BLaER1 (cell line): ENCODE measurements at regions not wholly inside any gene's neighbourhood (a gene's known extent, or its start where the extent isn't known, plus 50 kb on each side); places are given as distances from the start of the nearest gene placed in this dataset.

ENCODE experiments used
- H3K27ac ChIP-seq: shearing (Covaris generic); formaldehyde crosslinking; 2 replicates; pipeline ENCODE4 v1.8.1; 2022
- H3K27me3 ChIP-seq: shearing (Covaris generic); formaldehyde crosslinking; 2 replicates; pipeline ENCODE4 v1.8.1; 2022
- H3K36me3 ChIP-seq: shearing (Covaris generic); formaldehyde crosslinking; 2 replicates; pipeline ENCODE4 v1.8.1; 2022
- H3K4me1 ChIP-seq: shearing (Covaris generic); formaldehyde crosslinking; 2 replicates; pipeline ENCODE4 v1.8.1; 2022
- H3K4me2 ChIP-seq: shearing (Covaris generic); formaldehyde crosslinking; 2 replicates; pipeline ENCODE4 v1.8.1; 2022
- H3K4me3 ChIP-seq: shearing (Covaris generic); formaldehyde crosslinking; 2 replicates; pipeline ENCODE4 v1.8.1; 2022
- H3K9ac ChIP-seq: shearing (Covaris generic); formaldehyde crosslinking; 2 replicates; pipeline ENCODE4 v1.8.1; 2022
- H3K9me3 ChIP-seq: shearing (Covaris generic); formaldehyde crosslinking; 2 replicates; pipeline ENCODE4 v1.8.1; 2022
- H4K20me1 ChIP-seq: shearing (Covaris generic); formaldehyde crosslinking; 2 replicates; pipeline ENCODE4 v1.8.1; 2022
- Cebpa-rat ChIP-seq: shearing (Covaris generic); IDR thresholded peaks from 2 replicates; pipeline ENCODE4 v1.8.1; 2022

DNA sequence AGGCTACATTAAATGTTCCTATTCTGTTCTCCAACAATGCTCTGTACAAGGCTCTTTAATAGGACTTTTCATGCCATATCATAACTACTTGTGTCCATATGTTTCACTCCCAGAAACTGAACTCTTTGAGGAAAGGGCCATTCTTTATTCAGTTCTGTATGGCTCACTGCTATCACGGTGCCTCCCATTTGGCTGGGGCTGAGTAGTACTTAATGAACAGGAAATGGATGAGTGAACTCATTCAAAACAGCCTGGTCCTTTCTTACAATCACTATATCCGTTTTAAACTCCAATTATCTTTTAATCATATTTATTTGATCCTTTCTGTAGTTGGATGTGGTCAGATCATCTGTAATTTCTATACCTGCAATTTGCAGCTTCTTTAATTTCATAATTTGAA lies 410.6 kb downstream of the TBC1D4 start:
- no peak overlapping the region for H3K4me3 ChIP-seq
- no peak overlapping the region for H3K27ac ChIP-seq
- H3K4me1 ChIP-seq = no peaks in the 10 kb centered on the region
- no peaks in the 10 kb centered on the region for H3K36me3 ChIP-seq
- no peaks in the 10 kb centered on the region for H3K27me3 ChIP-seq
- H3K4me2 ChIP-seq = no peak overlapping the region
- no peak for TF ChIP-seq Cebpa-rat
- H3K9ac ChIP-seq = no peak overlapping the region
- no peaks in the 10 kb centered on the region for H3K9me3 ChIP-seq
- H4K20me1 ChIP-seq = no peaks in the 10 kb centered on the region

DNA sequence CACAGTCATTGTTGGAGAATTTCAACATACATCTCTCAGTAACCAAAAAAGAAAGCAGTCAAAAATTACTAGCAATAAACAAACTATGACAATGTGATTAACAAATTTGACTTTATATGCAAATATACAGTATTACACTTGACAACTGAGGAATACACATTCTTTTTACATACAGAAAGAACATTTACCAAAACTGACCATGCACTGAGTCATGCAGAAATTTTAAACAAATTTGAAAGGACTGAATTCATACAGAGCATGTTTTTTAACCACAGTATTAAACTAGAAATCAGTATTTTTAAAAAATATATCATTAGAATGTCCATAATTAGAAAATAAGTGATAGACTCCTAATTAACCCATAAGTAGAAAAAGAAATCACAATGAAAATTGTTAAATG lies 420.1 kb downstream of the TBC1D4 start:
- H3K27me3 ChIP-seq = no peaks in the 10 kb centered on the region
- H3K36me3 ChIP-seq = no peaks in the 10 kb centered on the region
- no peaks in the 10 kb centered on the region for H4K20me1 ChIP-seq
- H3K9ac ChIP-seq = no peak overlapping the region
- no peaks in the 10 kb centered on the region for H3K4me1 ChIP-seq
- no peaks in the 10 kb centered on the region for H3K9me3 ChIP-seq
- H3K4me2 ChIP-seq = no peak overlapping the region
- no peak overlapping the region for H3K4me3 ChIP-seq
- H3K27ac ChIP-seq = no peak overlapping the region
- TF ChIP-seq Cebpa-rat = no peak

DNA sequence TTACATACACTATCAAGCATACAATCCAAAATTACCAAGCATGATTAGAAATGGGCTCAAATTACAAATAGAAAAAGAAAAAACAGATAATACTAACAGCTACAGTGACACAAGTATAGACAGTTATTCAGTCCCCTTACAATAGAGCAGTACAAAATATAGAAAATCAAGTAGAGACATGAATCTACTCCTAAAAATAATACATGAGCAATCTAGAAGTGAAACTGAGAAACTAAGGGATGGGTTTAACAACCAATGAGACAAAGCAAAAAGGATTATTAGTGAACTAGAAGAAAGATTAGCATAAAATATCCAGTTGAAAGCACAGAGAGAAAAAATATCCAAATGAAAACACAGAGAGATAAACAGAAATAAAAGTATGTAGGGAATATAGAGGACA lies 426.7 kb downstream of the TBC1D4 start:
- no peak overlapping the region for H3K4me3 ChIP-seq
- H3K4me2 ChIP-seq = no peak overlapping the region
- H3K27me3 ChIP-seq = no peaks in the 10 kb centered on the region

DNA sequence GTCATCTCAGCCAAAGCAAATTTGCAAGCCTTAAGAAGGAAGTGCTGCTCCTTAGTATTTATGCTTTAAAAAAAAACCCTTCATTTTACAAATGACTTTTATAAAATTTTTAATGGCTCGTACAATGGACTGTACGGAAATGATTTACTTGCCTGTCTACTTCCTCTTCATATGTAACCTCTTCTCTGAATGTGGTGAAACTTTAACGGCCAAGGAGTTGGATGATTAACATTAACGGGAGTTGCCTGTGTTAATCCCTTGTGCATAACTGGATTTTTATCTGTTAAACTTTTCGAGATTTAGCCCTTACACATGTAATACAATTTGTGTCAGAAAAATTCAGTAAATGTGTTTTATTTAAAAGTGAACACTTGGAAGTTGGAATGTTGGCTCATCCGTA lies 429.4 kb downstream of the TBC1D4 start:
- Histone ChIP-seq H3K4me3 (no peak overlapping the region), H3K36me3 (no peaks in the 10 kb centered on the region), H3K4me1 (no peaks in the 10 kb centered on the region), H3K9me3 (no peaks in the 10 kb centered on the region), H3K9ac (no peak overlapping the region), H3K4me2 (no peak overlapping the region), H3K27ac (no peak overlapping the region), H4K20me1 (no peaks in the 10 kb centered on the region), H3K27me3 (no peaks in the 10 kb centered on the region)
- no peak for TF ChIP-seq Cebpa-rat

More for the DNA sequence above, 426.7 kb downstream of the TBC1D4 start:
- Histone ChIP-seq H3K9ac (no peak overlapping the region), H3K27ac (no peak overlapping the region), H3K9me3 (no peaks in the 10 kb centered on the region), H3K36me3 (no peaks in the 10 kb centered on the region), H4K20me1 (no peaks in the 10 kb centered on the region), H3K4me1 (no peaks in the 10 kb centered on the region)
- no peak for TF ChIP-seq Cebpa-rat

DNA sequence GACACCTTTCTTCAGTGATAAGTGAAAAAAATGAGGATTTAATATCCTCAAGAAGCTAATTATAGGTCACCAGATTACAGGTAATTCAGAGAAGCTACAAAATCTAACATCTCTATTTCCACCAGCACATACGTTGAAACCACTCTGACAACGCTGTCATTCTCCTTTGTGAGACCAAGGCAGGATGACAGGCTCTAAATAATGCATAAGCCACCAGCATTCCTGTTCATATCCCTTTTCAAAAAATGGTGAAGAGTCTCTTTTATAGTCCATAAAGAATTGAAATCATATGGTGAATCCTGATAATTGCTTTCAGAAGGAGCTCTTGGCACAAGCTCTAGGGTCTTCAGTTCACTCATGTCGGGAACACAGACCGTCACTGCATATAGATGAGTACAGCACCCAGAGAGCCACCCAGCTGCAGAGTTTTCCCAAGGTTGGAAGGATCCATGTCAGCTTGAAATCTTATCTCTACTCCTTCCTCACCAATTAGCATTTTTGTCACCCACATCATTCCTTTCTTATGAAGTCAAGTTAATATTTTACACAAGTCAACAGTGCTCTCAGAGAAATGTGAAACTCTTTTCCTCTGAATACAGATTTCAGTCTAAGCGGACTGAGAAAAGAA lies 431.4 kb downstream of the TBC1D4 start:
- Histone ChIP-seq H3K4me3 (no peak overlapping the region), H3K4me1 (no peaks in the 10 kb centered on the region), H3K9ac (no peak overlapping the region), H3K27ac (no peak overlapping the region), H3K27me3 (no peaks in the 10 kb centered on the region), H3K4me2 (no peak overlapping the region), H3K9me3 (no peaks in the 10 kb centered on the region), H4K20me1 (no peaks in the 10 kb centered on the region), H3K36me3 (no peaks in the 10 kb centered on the region)
- TF ChIP-seq Cebpa-rat = no peak

DNA sequence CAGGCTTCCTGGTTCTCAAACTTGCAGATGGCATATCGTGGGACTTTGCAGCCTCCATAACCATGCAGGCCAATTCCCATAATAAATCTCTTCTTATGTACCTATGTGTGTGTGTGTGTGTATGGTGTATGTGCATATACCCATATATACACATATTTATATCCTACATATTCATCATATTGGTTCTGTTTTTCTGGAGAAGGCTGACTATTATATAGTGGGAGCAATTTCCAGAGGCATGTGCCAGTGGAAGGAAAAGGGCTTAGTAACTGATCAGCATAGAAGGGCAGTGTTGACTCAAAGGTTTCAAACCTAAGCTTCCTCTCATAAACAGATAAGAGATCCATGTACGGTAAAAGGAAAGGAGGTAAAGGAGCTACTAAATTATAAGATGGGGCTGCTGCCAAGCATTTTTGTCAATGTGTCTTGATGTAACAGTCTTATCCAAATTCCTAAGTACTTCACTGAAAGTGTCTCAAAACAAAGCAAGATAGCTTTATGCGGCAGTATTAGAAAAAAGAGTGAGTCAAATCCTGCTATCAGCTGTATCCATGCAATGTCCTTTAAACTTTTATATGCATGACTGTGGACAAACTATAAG lies 432.1 kb downstream of the TBC1D4 start:
- no peak for TF ChIP-seq Cebpa-rat
- Histone ChIP-seq H3K27ac (no peak overlapping the region), H3K9me3 (no peaks in the 10 kb centered on the region), H3K4me2 (no peak overlapping the region), H3K9ac (no peak overlapping the region), H4K20me1 (no peaks in the 10 kb centered on the region), H3K36me3 (no peaks in the 10 kb centered on the region), H3K27me3 (no peaks in the 10 kb centered on the region), H3K4me3 (no peak overlapping the region), H3K4me1 (no peaks in the 10 kb centered on the region)

DNA sequence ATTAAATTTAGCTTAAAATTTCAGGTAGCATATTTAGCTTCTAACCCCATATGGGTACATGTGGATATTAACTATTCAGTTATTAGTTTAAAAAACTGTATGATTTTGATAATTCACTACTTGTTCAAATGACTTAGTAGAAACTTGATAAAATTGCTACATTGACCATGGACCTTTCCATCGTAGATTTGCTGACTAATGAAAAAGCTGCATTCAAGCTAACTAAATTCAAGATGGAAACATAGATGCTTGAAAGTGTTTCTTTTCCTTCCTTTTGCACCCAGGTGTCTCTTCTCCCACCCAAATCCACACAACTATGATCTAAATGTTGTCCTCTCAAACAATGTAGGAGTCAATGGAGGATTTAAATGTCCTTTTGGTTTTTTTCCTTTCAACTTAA lies 439.2 kb downstream of the TBC1D4 start:
- Histone ChIP-seq H3K4me2 (no peak overlapping the region), H3K9me3 (no peaks in the 10 kb centered on the region), H3K36me3 (no peaks in the 10 kb centered on the region), H3K4me3 (no peak overlapping the region), H3K27me3 (no peaks in the 10 kb centered on the region), H3K9ac (no peak overlapping the region), H3K27ac (no peak overlapping the region), H3K4me1 (no peaks in the 10 kb centered on the region), H4K20me1 (no peaks in the 10 kb centered on the region)
- no peak for TF ChIP-seq Cebpa-rat

DNA sequence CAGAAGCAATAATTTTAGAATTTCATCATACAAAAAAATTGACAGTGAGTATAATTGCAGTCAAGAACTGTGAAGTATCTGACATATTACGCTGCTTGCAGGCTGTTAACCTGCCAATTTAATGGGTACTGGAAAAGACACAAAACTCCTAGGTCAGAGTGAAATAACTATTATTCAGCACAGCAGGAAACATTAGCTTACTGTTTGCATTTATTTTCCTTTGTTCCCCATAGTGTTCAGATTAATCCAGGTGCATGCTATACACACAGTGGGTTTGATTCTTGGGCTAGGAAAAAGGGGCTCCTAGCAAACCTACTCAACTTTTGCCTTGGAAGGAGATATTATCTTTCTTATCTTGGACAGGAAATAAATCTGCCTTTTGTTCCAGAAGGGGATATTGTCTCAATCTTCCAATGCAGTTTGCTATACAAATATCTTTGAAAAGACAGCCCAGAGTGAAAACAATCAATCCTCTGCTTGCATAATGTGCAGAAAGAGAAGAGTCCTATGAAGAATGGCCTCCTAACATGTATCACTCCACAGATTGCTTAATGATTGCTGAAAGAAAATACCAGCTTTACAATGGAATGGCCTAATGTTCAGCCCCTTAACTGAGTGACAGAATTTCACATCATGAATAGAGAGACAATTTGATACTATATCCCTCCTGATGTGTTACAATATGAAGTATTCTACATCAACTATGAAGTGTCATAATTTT lies 443.4 kb downstream of the TBC1D4 start:
- Histone ChIP-seq H3K4me2 (no peak overlapping the region), H3K9ac (no peak overlapping the region), H4K20me1 (no peaks in the 10 kb centered on the region), H3K27me3 (no peaks in the 10 kb centered on the region), H3K9me3 (peaks cover 30% of the 10 kb centered on the region), H3K27ac (no peak overlapping the region), H3K36me3 (no peaks in the 10 kb centered on the region), H3K4me3 (no peak overlapping the region), H3K4me1 (no peaks in the 10 kb centered on the region)
- no peak for TF ChIP-seq Cebpa-rat

DNA sequence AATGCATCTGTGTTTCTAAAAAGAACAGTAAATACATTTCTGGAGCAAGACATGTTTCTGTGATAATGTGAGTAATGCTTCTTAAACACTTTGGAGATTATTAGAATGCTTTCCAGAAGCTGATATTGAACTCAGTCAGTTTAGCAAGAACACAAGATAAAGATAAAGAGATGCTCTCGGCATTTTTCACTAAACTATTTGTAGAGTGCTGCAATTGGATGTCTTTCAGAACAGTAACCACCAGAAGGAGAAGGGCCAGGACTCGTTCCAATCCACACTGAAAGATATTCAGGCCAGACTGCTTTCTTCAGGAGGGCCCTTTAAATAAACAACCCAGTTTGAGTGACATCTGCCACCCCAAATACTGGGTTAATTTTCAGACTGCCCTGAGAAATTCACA lies 456.0 kb downstream of the TBC1D4 start:
- Histone ChIP-seq H3K4me1 (no peaks in the 10 kb centered on the region), H3K9ac (no peak overlapping the region), H3K36me3 (no peaks in the 10 kb centered on the region), H3K27ac (no peak overlapping the region), H3K9me3 (peaks cover 9% of the 10 kb centered on the region), H3K4me3 (no peak overlapping the region), H4K20me1 (no peaks in the 10 kb centered on the region), H3K27me3 (no peaks in the 10 kb centered on the region), H3K4me2 (no peak overlapping the region)
- TF ChIP-seq Cebpa-rat = no peak

DNA sequence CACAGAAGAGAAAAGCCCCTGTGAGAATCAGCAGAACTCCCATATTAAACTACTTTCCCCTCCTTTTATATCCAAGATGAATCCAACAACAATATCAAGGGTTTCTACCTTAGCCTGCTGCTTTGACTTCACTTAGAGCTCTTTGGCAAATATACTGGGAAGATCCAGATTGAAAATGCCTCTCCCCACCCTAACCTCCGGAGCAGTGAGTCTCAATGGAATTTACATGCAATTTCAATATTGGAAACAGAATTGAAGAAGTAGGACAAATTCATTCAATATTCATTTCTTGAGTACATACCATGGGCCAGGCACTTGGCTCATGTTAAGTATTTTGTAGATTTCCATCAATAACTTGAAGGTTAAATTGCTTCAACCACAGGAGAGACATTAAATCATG lies 457.4 kb downstream of the TBC1D4 start:
- no peaks in the 10 kb centered on the region for H4K20me1 ChIP-seq
- peaks cover 9% of the 10 kb centered on the region for H3K9me3 ChIP-seq
- H3K9ac ChIP-seq = no peak overlapping the region
- H3K36me3 ChIP-seq = no peaks in the 10 kb centered on the region
- no peaks in the 10 kb centered on the region for H3K4me1 ChIP-seq
- no peak for TF ChIP-seq Cebpa-rat
- no peak overlapping the region for H3K27ac ChIP-seq
- H3K4me3 ChIP-seq = no peak overlapping the region
- H3K27me3 ChIP-seq = no peaks in the 10 kb centered on the region
- H3K4me2 ChIP-seq = no peak overlapping the region
